IMR-90 (cell line): ENCODE measurements at regions not wholly inside any gene's neighbourhood (a gene's known extent, or its start where the extent isn't known, plus 50 kb on each side); places are given as distances from the start of the nearest gene placed in this dataset.

Experiments
- CEBPB ChIP-seq: IDR thresholded peaks from 2 replicates; pipeline ENCODE4 v1.6.1; 2012; ENCODE audit warnings: low read depth, low read length, improper control_type of control experiment
- CTCF ChIP-seq: conservative IDR thresholded peaks from 2 replicates; pipeline ENCODE4 v1.5.1; 2012; ENCODE audit warnings: mild to moderate bottlenecking, low read depth, low read length, improper control_type of control experiment
- ELK1 ChIP-seq: fragments of 150-350 bp; IDR thresholded peaks from 2 replicates; pipeline ENCODE4 v1.6.1; 2016; ENCODE audit warnings: low read depth, mild to moderate bottlenecking, low read length, moderate library complexity, borderline replicate concordance
- MAFK ChIP-seq: IDR thresholded peaks from 2 replicates; pipeline ENCODE4 v1.6.1; 2012; ENCODE audit warnings: low read depth, low read length, improper control_type of control experiment
- POLR2A ChIP-seq: IDR thresholded peaks from 2 replicates; pipeline ENCODE4 v1.6.1; 2012; ENCODE audit warnings: mild to moderate bottlenecking, low read depth, low read length
- RAD21 ChIP-seq: IDR thresholded peaks from 2 replicates; pipeline ENCODE4 v1.6.1; 2012; ENCODE audit warnings: low read length, improper control_type of control experiment

- TF ChIP-seq CTCF = no peak
- no peak for TF ChIP-seq POLR2A
- TF ChIP-seq RAD21 = no peak
- TF ChIP-seq MAFK = no peak
- no peak for TF ChIP-seq ELK1
- no peak for TF ChIP-seq CEBPB
Observed at GRCh38 chr21:19420565-19420964, 1017.0 kb upstream of the TMPRSS15 start.
